H9 (cell line): ENCODE measurements at regions not wholly inside any gene's neighbourhood (a gene's known extent, or its start where the extent isn't known, plus 50 kb on each side); places are given as distances from the start of the nearest gene placed in this dataset.

ENCODE experiments used
- DNase-seq: peaks from one replicate; pipeline ENCODE4 v3.0.0-alpha.2; 2017
- H2AFZ ChIP-seq: one replicate; pipeline ENCODE4 v1.6.1; 2013; ENCODE audit warnings: mild to moderate bottlenecking, low read length, control low read depth, moderate library complexity
- H2AK5ac ChIP-seq: 2 replicates; pipeline ENCODE4 v1.6.1; 2013; ENCODE audit warnings: low read length, control low read depth, mixed read lengths; ENCODE audit not compliant: insufficient read length
- H2BK120ac ChIP-seq: one replicate; pipeline ENCODE4 v1.6.1; 2013; ENCODE audit warnings: low read depth, mild to moderate bottlenecking, low read length, control low read depth, inconsistent platforms; ENCODE audit not compliant: poor library complexity, severe bottlenecking
- H2BK12ac ChIP-seq: 2 replicates; pipeline ENCODE4 v1.6.1; 2013; ENCODE audit warnings: low read length, control low read depth, mixed read lengths, low read depth; ENCODE audit not compliant: insufficient read length
- H2BK15ac ChIP-seq: 2 replicates; pipeline ENCODE4 v1.6.1; 2013; ENCODE audit warnings: low read depth, low read length, control low read depth
- H2BK20ac ChIP-seq: one replicate; pipeline ENCODE4 v1.6.1; 2013; ENCODE audit warnings: low read depth, mild to moderate bottlenecking, low read length, control low read depth, inconsistent platforms; ENCODE audit not compliant: poor library complexity, severe bottlenecking
- H2BK5ac ChIP-seq: 2 replicates; pipeline ENCODE4 v1.6.1; 2013; ENCODE audit warnings: low read length, control low read depth, mixed read lengths; ENCODE audit not compliant: insufficient read length
- H3K14ac ChIP-seq: 2 replicates; pipeline ENCODE4 v1.6.1; 2013; ENCODE audit warnings: low read length, control low read depth; ENCODE audit not compliant: insufficient read depth
- H3K18ac ChIP-seq: 2 replicates; pipeline ENCODE4 v1.6.1; 2013; ENCODE audit warnings: low read depth, mild to moderate bottlenecking, mixed read lengths, low read length, control low read depth; ENCODE audit not compliant: insufficient read length
- H3K23ac ChIP-seq: 2 replicates; pipeline ENCODE4 v1.6.1; 2013; ENCODE audit warnings: low read length, control low read depth, mixed read lengths, low read depth; ENCODE audit not compliant: insufficient read length
- H3K23me2 ChIP-seq: 2 replicates; pipeline ENCODE4 v1.6.1; 2013; ENCODE audit warnings: low read depth, mild to moderate bottlenecking, mixed read lengths, low read length, control low read depth; ENCODE audit not compliant: insufficient read length, poor library complexity, severe bottlenecking
- H3K27ac ChIP-seq: 2 replicates; pipeline ENCODE4 v1.5.1; 2013; ENCODE audit warnings: low read length, control low read depth, mixed read lengths, low read depth; ENCODE audit not compliant: insufficient read length
- H3K27me3 ChIP-seq: 2 replicates; pipeline ENCODE4 v1.6.1; 2013; ENCODE audit warnings: low read length, control low read depth, inconsistent platforms; ENCODE audit not compliant: insufficient read depth
- H3K4ac ChIP-seq: 2 replicates; pipeline ENCODE4 v1.6.1; 2013; ENCODE audit warnings: low read depth, mild to moderate bottlenecking, control low read depth, inconsistent platforms, low read length, moderate library complexity
- H3K4me1 ChIP-seq: 2 replicates; pipeline ENCODE4 v1.6.1; 2013; ENCODE audit warnings: low read length, control low read depth, inconsistent platforms; ENCODE audit not compliant: insufficient read depth
- H3K4me2 ChIP-seq: 2 replicates; pipeline ENCODE4 v1.6.1; 2013; ENCODE audit warnings: low read length, control low read depth, mixed read lengths; ENCODE audit not compliant: insufficient read length, insufficient read depth
- H3K56ac ChIP-seq: 2 replicates; pipeline ENCODE4 v1.6.1; 2013; ENCODE audit warnings: low read depth, mild to moderate bottlenecking, mixed read lengths, low read length, control low read depth; ENCODE audit not compliant: insufficient read length
- H3K79me1 ChIP-seq: 2 replicates; pipeline ENCODE4 v1.6.1; 2013; ENCODE audit warnings: low read depth, mild to moderate bottlenecking, moderate library complexity, low read length, control low read depth, inconsistent platforms; ENCODE audit not compliant: insufficient read depth, poor library complexity, severe bottlenecking
- H3K79me2 ChIP-seq: 2 replicates; pipeline ENCODE4 v1.6.1; 2013; ENCODE audit warnings: low read length, control low read depth, inconsistent platforms; ENCODE audit not compliant: insufficient read depth
- H3K9ac ChIP-seq: 2 replicates; pipeline ENCODE4 v1.6.1; 2013; ENCODE audit warnings: low read length, control low read depth, mixed read lengths; ENCODE audit not compliant: insufficient read length; ENCODE audit errors: extremely low read depth
- H3K9me3 ChIP-seq: one replicate; pipeline ENCODE4 v1.6.1; 2013; ENCODE audit warnings: low read depth, low read length, inconsistent platforms; ENCODE audit not compliant: control insufficient read depth
- H3T11ph ChIP-seq: one replicate; pipeline ENCODE4 v1.6.1; 2013; ENCODE audit warnings: mild to moderate bottlenecking, low read length, control low read depth, inconsistent platforms
- H4K20me1 ChIP-seq: one replicate; pipeline ENCODE4 v1.6.1; 2013; ENCODE audit not compliant: control insufficient read depth, insufficient read length, insufficient read depth
- H4K5ac ChIP-seq: 2 replicates; pipeline ENCODE4 v1.6.1; 2013; ENCODE audit warnings: low read depth, mild to moderate bottlenecking, mixed read lengths, low read length, control low read depth; ENCODE audit not compliant: insufficient read length
- H4K8ac ChIP-seq: replicated peaks from 2 replicates; pipeline ENCODE4 v1.6.1; 2013; ENCODE audit warnings: low read length, control low read depth, mixed read lengths, low read depth; ENCODE audit not compliant: insufficient read length
- H4K91ac ChIP-seq: 2 replicates; pipeline ENCODE4 v1.6.1; 2013; ENCODE audit warnings: low read depth, mild to moderate bottlenecking, moderate library complexity, mixed read lengths, low read length, control low read depth; ENCODE audit not compliant: insufficient read length
- H3K27ac Mint-ChIP-seq, 3 experiments: 2 replicates in 2 of 3; 3 replicates in 1 of 3; pipeline ENCODE4 v1.8.0; 2020 to 2021; ENCODE audit warnings: mixed read lengths in 3 of 3, mild to moderate bottlenecking in 1 of 3, moderate library complexity in 1 of 3
- H3K27me3 Mint-ChIP-seq: 2 replicates; pipeline ENCODE4 v1.8.0; 2021; ENCODE audit warnings: low read depth, mild to moderate bottlenecking, moderate library complexity, mixed read lengths
- H3K36me3 Mint-ChIP-seq, 3 experiments: 2 replicates in 2 of 3; 3 replicates in 1 of 3; pipeline ENCODE4 v1.8.0; 2020 to 2021; ENCODE audit warnings: low read depth in 3 of 3, mixed read lengths in 3 of 3; ENCODE audit not compliant: insufficient read depth in 1 of 3
- H3K4me1 Mint-ChIP-seq, 2 experiments: 2 replicates each; pipeline ENCODE4 v1.8.0; 2020; ENCODE audit warnings: mixed read lengths in 2 of 2
- H3K4me3 Mint-ChIP-seq, 2 experiments: 2 replicates in 1 of 2; 3 replicates in 1 of 2; pipeline ENCODE4 v1.8.0; 2020 to 2021; ENCODE audit warnings: mild to moderate bottlenecking in 2 of 2, mixed read lengths in 2 of 2, moderate library complexity in 1 of 2
- H3K9me3 Mint-ChIP-seq, 2 experiments: 2 replicates in 1 of 2; 3 replicates in 1 of 2; pipeline ENCODE4 v1.8.0; 2020; ENCODE audit warnings: mild to moderate bottlenecking in 2 of 2, mixed read lengths in 2 of 2, moderate library complexity in 1 of 2
- CTCF ChIP-seq: fragments of 200-600 bp; sonication (generic); conservative IDR thresholded peaks from 3 replicates; pipeline ENCODE4 v1.8.0; 2021; ENCODE audit warnings: antibody characterized with exemption, mild to moderate bottlenecking
- WGBS: extraction: QIAGEN DNeasy Blood & Tissue Kit; methylation state at CpG from one replicate; pipeline ENCODE4 v1.1.7; 2013; ENCODE audit warnings: missing lambda C conversion rate, low lambda C conversion rate, mixed read lengths; ENCODE audit not compliant: insufficient read length; ENCODE audit errors: extremely low coverage; 5-methylcytosine and 5-hydroxymethylcytosine counted together

- H3K9me3 ChIP-seq, result no peaks in the 10 kb centered on the region
- H3K23me2 ChIP-seq, result no peaks in the 10 kb centered on the region
- no peak overlapping the region for H3K14ac ChIP-seq
- no peak overlapping the region for H2AK5ac ChIP-seq
- WGBS, result no CpG with 5 or more reads among the region's 12 CpGs
- no peak overlapping the region for H3K56ac ChIP-seq
- H3K4me1 ChIP-seq, result no peaks in the 10 kb centered on the region; the same call in 1 of the 2 replicates
- no peaks in the 10 kb centered on the region for H3K9me3 Mint-ChIP-seq
- no peak overlapping the region for H2BK15ac ChIP-seq
- DNase-seq, result no peak
- H3K79me1 ChIP-seq, result no peaks in the 10 kb centered on the region
- no peak overlapping the region for H3K9ac ChIP-seq
- no peak overlapping the region for H2BK12ac ChIP-seq
- H3K27me3 ChIP-seq, result no peaks in the 10 kb centered on the region
- H2AFZ ChIP-seq, result no peak overlapping the region
- H2BK5ac ChIP-seq, result no peak overlapping the region
- H4K8ac ChIP-seq, result no peak overlapping the region
- H3K4me2 ChIP-seq, result no peak overlapping the region
- H4K20me1 ChIP-seq, result no peaks in the 10 kb centered on the region
- no peak overlapping the region for H3K4ac ChIP-seq
- H4K5ac ChIP-seq, result no peak overlapping the region
- no peak overlapping the region for H4K91ac ChIP-seq
- no peak overlapping the region for H3K27ac Mint-ChIP-seq
- H3K36me3 Mint-ChIP-seq, result no peaks in the 10 kb centered on the region
- no peak for TF ChIP-seq CTCF
- peaks cover 11 to 17% of the 10 kb centered on the region in 2 experiments for H3K4me1 Mint-ChIP-seq
- no peak overlapping the region for H2BK20ac ChIP-seq
- no peak overlapping the region for H3K18ac ChIP-seq
- no peak overlapping the region for H2BK120ac ChIP-seq
- no peak overlapping the region for H3K23ac ChIP-seq
- H3K27me3 Mint-ChIP-seq, result peaks cover 3% of the 10 kb centered on the region
- no peak overlapping the region for H3T11ph ChIP-seq
- H3K4me3 Mint-ChIP-seq, result no peak overlapping the region
- no peak overlapping the region for H3K27ac ChIP-seq
- no peaks in the 10 kb centered on the region for H3K79me2 ChIP-seq
Observed at GRCh38 chr16:86751076-86752030, 173.0 kb downstream of the FOXL1 start.
